GM21576 (cell line): ENCODE measurements at regions not wholly inside any gene's neighbourhood (a gene's known extent, or its start where the extent isn't known, plus 50 kb on each side); places are given as distances from the start of the nearest gene placed in this dataset.

Experiments used
- ATAC-seq: cut with Tn5 transposase; IDR thresholded peaks from one replicate; pipeline ENCODE4 v1.9.1; 2021; ENCODE audit warnings: mild to moderate bottlenecking, moderate library complexity; ENCODE audit not compliant: unreplicated experiment

GRCh38 chr1:34270181-34270580 is 93.5 kb downstream of the C1orf94 start:
- ATAC-seq, result no peak

- no peak for ATAC-seq
Measured at GRCh38 chr1:34272152-34272551, 95.4 kb downstream of the C1orf94 start.

DNA sequence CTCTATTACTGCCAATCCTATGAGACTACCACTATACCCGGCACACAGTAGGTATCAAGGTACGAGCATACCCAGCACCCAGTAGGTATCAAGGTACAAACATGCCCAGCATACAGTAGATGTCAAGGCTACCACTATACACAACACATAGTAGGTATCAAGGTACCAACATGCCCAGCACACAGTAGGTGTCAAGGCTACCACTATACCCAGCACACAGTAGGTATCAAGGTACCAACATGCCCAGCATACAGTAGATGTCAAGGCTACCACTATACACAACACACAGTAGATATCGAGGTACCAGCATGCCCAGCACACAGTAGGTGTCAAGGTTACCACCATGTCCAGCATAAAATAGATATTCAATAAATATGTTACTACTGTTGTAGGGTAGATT is 98.4 kb downstream of the C1orf94 start:
- ATAC-seq, result no peak

- no peak for ATAC-seq
Measured at GRCh38 chr1:34276606-34277005, 99.9 kb downstream of the C1orf94 start.

GRCh38 chr1:34277150-34277549 is 100.4 kb downstream of the C1orf94 start:
- no peak for ATAC-seq

DNA sequence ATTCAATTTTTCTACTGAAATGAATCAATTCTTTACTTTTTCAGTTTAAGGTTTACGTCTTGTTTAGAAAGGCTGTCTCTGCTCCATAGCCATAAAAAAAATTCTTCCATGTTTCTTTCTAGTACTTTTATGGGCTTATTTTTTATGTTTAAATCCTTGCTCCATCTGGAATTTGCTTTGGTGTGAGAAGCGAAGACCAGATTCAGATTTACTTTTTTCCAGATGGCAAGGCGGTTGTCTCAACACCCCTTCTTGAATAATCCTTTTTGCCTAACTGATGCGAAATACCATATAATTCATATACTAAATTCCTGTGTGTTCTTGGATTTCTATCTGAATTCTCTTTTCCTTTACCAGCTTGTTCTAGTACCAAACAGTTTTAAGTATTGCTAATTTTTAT is 101.5 kb downstream of the C1orf94 start:
- ATAC-seq, result no peak

GRCh38 chr1:34279971-34280370 is 103.3 kb downstream of the C1orf94 start:
- no peak for ATAC-seq

DNA sequence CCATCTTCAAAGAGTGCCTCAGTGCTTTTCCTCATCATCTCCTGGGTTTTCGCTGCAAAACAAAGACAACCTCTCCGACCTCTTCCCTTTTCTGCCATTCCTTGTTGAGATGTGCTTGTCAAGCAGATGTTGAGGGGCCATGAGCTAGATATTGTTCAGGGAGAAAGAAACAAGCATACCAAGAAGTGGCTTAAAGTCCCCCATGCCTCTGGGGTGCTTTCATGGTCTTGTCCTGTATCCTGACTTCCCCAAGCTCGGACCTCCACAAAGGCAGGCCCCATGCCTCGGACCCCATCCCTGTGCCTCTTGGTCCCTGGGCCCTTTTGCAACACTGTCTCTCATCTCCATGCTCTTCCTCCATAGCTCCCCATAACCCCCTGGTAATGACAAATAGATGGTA is 103.8 kb downstream of the C1orf94 start:
- no peak for ATAC-seq

- ATAC-seq, result no peak
Measured at GRCh38 chr1:34283142-34283541, 106.4 kb downstream of the C1orf94 start.

DNA sequence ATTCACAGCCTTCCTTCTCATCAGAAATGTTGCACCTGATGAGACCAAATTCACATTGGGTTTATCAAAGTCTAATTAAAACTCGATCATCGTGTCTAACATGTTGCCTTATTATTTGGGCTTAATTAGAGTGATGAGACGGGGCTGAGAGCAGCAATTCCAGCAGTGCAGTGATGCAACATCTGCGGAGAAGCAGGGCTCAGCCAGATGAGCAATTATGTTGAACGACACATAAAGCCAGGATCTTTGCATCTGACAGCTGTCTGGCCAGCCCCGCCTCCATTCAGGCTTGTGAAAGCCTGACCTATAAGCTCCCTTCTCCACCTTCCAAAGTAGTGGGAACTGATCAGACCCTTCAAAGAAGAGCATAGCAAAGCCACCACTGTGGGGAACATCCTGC is 109.8 kb downstream of the C1orf94 start:
- no peak for ATAC-seq

DNA sequence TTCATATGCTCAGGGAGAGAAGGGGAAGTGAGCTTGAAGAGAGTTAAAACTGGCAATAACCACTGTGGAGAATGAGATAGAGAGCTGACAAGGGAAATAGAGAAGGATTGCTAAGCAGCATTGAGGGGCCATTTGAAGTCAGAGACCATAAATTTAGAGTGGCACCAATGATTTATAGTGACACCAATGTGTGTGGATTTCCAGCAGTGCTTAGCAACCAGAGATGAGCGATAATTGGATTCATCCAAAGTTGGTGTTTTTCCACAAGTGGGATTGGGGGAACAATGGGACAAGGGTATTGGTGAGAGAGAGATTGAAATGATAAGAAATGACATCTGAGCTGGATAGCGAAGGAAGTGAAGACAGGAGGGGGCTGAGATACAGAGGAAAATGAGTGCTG is 114.1 kb downstream of the C1orf94 start:
- no peak for ATAC-seq

DNA sequence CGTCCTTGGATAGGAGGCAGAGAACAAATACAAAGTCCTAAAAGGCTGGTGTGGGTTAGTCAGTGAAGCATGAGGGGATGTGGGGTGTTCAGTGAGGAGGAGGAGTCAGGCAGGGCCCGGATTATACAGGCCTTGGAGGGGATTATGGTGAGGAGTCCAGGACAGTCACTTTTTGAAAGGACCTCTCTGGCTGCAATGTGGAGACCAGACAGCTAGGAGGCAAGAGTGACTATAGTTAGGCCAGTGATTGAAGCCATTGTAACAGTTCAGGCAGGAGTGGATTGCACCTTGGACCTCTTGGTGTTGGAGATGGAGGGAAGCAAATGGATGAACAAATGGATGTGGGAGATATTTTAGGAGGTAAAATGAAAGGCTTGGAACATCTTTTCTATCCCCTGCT is 115.8 kb downstream of the C1orf94 start:
- no peak for ATAC-seq

- ATAC-seq, result no peak
Measured at GRCh38 chr1:34296059-34296458, 119.4 kb downstream of the C1orf94 start.

GRCh38 chr1:34302798-34303197 is 126.1 kb downstream of the C1orf94 start:
- ATAC-seq, result no peak

- no peak for ATAC-seq
Measured at GRCh38 chr1:34303218-34303617, 126.5 kb downstream of the C1orf94 start.

- ATAC-seq, result no peak
Measured at GRCh38 chr1:34306568-34306967, 129.9 kb downstream of the C1orf94 start.

DNA sequence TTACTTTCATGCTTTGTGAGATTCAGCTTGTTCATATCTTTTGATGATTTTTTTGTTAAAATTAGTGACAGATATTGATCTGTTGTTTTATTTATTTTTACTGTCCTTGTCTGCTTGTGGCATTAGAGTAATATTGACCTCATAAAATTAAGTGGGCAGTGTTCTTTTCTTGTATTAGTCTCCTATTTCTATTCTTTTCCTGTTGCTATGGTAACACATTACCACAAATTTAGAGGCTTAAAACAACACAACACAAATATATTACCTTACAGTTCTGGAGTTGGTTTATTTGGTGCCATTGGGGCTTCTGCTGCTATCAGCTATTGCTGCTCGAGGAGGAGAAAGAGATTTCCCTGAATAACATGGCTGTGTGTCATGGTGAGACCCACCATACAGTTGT is 135.7 kb downstream of the C1orf94 start:
- ATAC-seq, result no peak

GRCh38 chr1:34315974-34316373 is 139.3 kb downstream of the C1orf94 start:
- no peak for ATAC-seq

DNA sequence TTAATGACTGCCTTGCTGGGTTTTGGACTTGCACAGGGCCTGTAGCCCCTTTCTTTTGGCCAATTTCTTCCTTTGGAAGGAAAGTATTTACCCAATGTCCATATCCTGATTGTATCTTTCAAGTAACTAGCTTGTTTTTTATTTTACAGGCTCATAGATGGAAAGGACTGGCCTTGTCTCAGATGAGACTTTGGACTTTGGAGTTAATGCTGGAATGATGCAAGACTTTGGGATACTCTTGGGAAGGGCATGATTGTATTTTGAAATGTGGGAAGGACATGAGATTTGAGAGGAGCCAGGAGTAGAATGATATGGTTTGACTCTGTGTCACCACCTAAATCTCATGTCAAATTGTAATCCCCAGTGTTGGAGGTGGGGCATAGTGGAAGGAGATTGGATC is 140.1 kb downstream of the C1orf94 start:
- ATAC-seq, result no peak

DNA sequence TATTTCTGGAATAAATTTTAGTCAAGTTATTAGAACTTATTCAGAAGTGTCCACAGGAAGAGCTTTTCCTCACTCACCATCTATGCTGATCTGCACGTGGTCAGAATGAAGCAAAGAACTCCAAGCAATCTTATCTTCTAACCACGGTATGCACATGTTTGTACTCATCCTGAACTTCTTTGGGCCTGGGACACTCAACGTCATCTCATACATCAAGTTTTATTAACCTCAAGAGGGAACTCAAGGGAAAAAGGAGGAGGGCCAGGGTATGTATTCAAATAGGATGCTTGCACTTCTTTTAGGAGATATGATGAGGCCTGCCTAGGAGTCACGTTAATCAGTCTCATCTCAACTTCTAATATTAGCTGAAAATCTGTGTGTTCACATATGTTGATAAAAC is 142.5 kb downstream of the C1orf94 start:
- ATAC-seq, result no peak

DNA sequence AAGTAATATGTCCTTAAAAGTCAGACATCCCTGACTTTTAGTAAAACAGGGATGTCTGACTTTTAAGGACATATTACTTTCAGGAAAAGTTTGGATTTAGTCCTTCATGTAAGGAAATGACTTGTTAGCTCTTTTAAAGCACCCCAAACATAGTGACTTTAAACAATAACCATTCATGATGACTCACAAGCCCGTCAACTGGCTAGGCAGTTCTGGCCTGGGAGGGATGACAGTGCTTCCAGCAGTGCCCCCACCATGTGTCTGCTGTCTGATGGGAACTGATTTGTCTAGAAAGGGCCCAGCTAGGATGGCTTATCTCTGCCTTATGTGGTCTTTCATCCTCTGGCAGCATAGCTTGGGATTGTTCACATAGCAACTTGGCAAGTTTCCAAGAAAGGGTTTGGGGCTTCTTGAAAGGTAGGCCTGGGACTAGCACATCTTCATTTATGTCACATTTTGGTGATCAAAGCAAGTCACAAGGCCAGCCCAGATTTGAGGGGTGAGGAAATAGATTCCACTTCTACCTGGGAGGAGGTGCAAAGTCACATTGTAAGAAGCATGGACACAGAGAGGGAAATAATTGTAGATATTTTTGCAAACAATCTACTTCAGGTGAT is 143.5 kb downstream of the C1orf94 start:
- ATAC-seq, result no peak

DNA sequence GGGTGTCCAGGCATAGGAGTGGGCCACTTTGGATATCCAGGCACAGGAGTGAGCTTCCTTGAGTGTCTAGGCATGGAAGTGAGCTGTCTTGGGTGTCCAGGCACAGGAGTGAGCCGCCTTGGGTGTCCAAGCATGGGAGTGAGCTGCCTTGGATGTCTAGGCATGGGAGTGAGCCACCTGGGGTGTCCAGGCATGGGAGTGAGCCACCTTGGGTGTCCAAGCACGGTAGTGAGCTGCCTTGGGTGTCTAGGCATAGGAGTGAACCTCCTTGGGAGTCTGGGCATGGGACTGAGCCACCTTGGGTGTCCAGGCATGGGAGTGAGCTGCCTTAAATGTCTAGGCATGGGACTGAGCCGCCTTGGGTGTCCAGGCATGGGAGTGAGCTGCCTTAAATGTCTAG is 146.3 kb downstream of the C1orf94 start:
- no peak for ATAC-seq

DNA sequence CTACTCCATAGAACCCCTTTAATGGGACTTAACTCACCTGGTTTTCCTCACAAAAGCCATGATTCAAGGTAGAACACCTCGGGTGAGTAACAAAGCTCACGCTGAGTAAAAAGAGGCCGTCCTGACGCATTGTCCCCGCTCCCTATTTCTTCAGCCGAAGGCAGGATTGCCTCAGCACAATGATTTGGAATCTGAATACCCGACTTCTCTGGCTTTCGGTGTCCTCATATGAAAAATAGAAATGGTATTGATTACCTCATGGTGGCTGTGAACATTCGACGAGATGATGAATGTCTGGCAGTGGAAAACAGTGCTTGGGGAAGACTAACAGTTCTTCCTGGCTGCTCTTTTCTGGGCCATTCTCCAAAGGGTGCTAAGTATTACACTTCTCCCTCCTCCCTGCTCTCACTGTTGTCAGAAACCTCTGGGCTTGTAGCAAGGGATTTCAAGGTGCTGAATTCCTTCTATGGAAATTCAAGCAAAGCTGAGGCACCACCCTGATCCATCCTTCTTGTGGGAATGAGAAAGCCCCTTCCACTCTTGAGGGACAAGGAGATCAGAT is 148.3 kb downstream of the C1orf94 start:
- ATAC-seq, result no peak
